MCF 10A (cell line): ENCODE measurements at regions not wholly inside any gene's neighbourhood (a gene's known extent, or its start where the extent isn't known, plus 50 kb on each side); places are given as distances from the start of the nearest gene placed in this dataset.

ENCODE experiments used
- BruUV-seq: library from RNA; stranded (reverse); fragments of 400-500 nt; replicated peaks from 2 replicates; lab custom pipeline; 2021; lab: Mats Ljungman, UMichigan
- CTCF ChIA-PET: fragments of 300-600 bp; sonication (Branson Sonifier 250); formaldehyde crosslinking; extraction: SDS; loops from one replicate; lab custom pipeline; 2021; ENCODE audit warnings: antibody characterized with exemption, inconsistent platforms; lab: Yijun Ruan, JAX
- POLR2A ChIA-PET: fragments of 300-600, 350-650 bp; sonication (Branson Sonifier 250); formaldehyde crosslinking; extraction: SDS; loops from one replicate; lab custom pipeline; 2020; ENCODE audit warnings: antibody characterized with exemption, inconsistent platforms; lab: Yijun Ruan, JAX
- DNase-seq: peaks from one replicate; pipeline ENCODE4 v3.0.0-alpha.2; 2018; ENCODE audit not compliant: unreplicated experiment
- H3K27ac Mint-ChIP-seq: one replicate; pipeline ENCODE4 v1.8.0; 2022; ENCODE audit warnings: mild to moderate bottlenecking, low read depth, mixed read lengths; ENCODE audit not compliant: unreplicated experiment
- H3K27me3 Mint-ChIP-seq: one replicate; pipeline ENCODE4 v1.8.0; 2022; ENCODE audit warnings: mixed read lengths; ENCODE audit not compliant: insufficient read depth, unreplicated experiment
- H3K36me3 Mint-ChIP-seq: one replicate; pipeline ENCODE4 v1.8.0; 2022; ENCODE audit warnings: mild to moderate bottlenecking, moderate library complexity, mixed read lengths; ENCODE audit not compliant: insufficient read depth, unreplicated experiment
- H3K4me1 Mint-ChIP-seq: one replicate; pipeline ENCODE4 v1.8.0; 2022; ENCODE audit warnings: mixed read lengths; ENCODE audit not compliant: insufficient read depth, unreplicated experiment
- H3K4me3 Mint-ChIP-seq: one replicate; pipeline ENCODE4 v1.8.0; 2022; ENCODE audit warnings: mild to moderate bottlenecking, moderate library complexity, mixed read lengths; ENCODE audit not compliant: unreplicated experiment
- H3K9me3 Mint-ChIP-seq: one replicate; pipeline ENCODE4 v1.8.0; 2022; ENCODE audit warnings: mixed read lengths; ENCODE audit not compliant: unreplicated experiment
- intact Hi-C: fragments of 100-400 bp; cut with micrococcal nuclease; formaldehyde crosslinking; loops from 2 replicates; pipeline ENCODE4 v1.14.1; 2022
- TF ChIP-seq, protein P1 (sequence below): fragments of 200-600 bp; IDR thresholded peaks from one replicate; pipeline ENCODE4 v1.8.0; 2022; ENCODE audit warnings: antibody characterized with exemption, mild to moderate bottlenecking; ENCODE audit not compliant: unreplicated experiment

DNA sequence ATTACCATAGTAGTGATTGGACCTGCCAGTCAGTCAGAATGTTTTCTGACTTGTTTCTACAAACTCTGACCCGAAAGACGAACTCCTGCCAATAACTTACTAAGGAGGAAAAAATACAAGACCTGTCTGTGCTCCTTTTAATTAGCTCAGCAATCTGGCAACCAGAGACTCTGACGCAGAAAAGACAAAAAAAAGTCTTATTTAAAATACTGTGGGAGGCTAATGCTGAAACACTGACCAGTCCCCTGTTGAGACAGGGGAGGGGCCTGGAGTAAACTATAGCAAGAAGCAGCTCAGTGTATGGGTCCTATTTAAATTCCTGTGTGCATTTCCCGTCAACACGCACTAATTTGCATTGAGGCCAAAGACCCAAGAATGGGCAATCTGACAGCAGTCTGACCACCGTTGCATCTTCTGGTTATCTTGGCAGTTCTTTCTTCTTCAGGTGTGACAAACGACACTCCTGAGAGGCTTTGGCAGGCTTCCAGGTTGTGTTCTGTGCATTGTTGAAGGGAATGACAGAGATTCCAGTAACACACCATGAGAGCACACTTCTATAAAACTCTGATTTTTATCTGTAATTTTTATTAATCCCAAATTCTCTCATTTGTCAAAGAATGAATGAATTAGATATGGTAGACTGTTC, 1114.3 kb downstream of the IGSF11 start:
- Mint-ChIP-seq H3K9me3 (no peaks in the 10 kb centered on the region), H3K27me3 (no peaks in the 10 kb centered on the region), H3K4me3 (no peak overlapping the region), H3K27ac (no peak overlapping the region), H3K4me1 (no peaks in the 10 kb centered on the region), H3K36me3 (no peaks in the 10 kb centered on the region)
- CTCF ChIA-PET: interaction anchor here (0.6 kb wide), 1 partner anchor 57 kb away, joined by 3 read pairs; no protein-coding TSS in a partner anchor
- POLR2A ChIA-PET: no interaction called here
- TF ChIP-seq, protein P1, sequence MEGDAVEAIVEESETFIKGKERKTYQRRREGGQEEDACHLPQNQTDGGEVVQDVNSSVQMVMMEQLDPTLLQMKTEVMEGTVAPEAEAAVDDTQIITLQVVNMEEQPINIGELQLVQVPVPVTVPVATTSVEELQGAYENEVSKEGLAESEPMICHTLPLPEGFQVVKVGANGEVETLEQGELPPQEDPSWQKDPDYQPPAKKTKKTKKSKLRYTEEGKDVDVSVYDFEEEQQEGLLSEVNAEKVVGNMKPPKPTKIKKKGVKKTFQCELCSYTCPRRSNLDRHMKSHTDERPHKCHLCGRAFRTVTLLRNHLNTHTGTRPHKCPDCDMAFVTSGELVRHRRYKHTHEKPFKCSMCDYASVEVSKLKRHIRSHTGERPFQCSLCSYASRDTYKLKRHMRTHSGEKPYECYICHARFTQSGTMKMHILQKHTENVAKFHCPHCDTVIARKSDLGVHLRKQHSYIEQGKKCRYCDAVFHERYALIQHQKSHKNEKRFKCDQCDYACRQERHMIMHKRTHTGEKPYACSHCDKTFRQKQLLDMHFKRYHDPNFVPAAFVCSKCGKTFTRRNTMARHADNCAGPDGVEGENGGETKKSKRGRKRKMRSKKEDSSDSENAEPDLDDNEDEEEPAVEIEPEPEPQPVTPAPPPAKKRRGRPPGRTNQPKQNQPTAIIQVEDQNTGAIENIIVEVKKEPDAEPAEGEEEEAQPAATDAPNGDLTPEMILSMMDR: no peak
- intact Hi-C loops: no loop called here
- no TSS peak for BruUV-seq
- no peak for DNase-seq

DNA sequence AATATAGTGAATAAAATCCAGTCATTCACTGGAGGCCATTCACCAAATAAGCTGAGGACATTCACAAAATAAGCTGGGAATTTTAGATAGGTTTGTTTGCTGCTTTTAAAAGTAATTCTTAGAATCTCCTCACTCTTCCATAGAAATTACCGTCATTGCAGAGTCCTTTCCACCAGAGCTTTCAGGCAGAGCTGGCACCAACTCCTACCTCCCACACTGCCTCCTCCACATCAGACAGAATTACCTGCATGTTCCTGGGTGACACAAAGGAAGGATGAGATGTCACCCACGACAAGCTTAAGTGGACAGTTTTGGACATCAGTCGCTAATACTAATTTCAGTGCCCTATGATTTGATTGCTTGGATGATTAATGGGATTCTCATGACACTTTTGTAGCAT, 1113.2 kb downstream of the IGSF11 start:
- no peak overlapping the region for H3K4me3 Mint-ChIP-seq
- no peak for DNase-seq
- H3K36me3 Mint-ChIP-seq: no peaks in the 10 kb centered on the region
- H3K27me3 Mint-ChIP-seq: no peaks in the 10 kb centered on the region
- no TSS peak for BruUV-seq
- no peak overlapping the region for H3K27ac Mint-ChIP-seq
- CTCF ChIA-PET: interaction anchor here (0.6 kb wide), 1 partner anchor 215 kb away, joined by 3 read pairs; no protein-coding TSS in a partner anchor
- no peaks in the 10 kb centered on the region for H3K9me3 Mint-ChIP-seq
- no peaks in the 10 kb centered on the region for H3K4me1 Mint-ChIP-seq
- intact Hi-C loops: no loop called here
- POLR2A ChIA-PET: no interaction called here
- TF ChIP-seq, protein P1: no peak

DNA sequence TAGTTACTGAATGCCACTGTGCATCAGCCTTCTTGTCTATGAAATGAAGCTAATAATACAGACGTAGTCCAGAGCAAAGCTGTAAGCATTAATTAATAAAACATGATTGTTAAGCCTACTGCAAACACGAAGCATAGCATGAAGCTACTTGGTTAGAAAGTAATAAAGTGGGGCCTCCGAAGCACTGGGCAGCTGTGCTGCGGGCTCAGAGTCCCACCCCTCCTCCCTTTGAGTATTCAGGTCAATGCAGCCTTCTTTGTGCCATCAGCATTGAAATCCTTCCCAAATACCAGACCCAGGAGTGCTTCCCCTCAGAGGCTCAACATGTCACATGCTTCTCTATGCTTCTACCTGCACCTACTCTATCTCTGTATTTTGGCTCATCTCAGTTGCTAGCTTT, 1112.6 kb downstream of the IGSF11 start:
- intact Hi-C loops: no loop called here
- BruUV-seq: no TSS peak
- Mint-ChIP-seq H3K36me3 (no peaks in the 10 kb centered on the region), H3K9me3 (no peaks in the 10 kb centered on the region), H3K4me3 (no peak overlapping the region), H3K4me1 (no peaks in the 10 kb centered on the region), H3K27ac (no peak overlapping the region), H3K27me3 (no peaks in the 10 kb centered on the region)
- ChIA-PET CTCF (no interaction called here), POLR2A (no interaction called here)
- DNase-seq: no peak
- TF ChIP-seq, protein P1: no peak

DNA sequence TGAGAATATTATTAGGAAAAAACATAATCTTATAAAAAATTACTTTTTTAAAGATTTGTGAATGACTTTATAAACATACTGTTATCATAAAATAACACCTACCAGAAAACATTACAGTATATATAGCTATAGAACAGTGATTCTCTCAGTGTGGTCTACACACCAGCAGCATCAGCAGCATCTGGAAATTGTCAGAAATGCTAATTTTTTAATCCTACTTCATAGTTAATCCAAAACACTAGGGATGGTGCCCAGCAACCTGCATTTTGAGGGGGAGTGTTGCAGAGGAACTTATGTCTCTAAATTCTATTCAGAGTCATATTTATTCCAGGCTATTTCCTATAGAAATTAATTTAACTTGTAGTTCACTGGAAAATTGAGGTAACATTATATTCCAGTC, 1107.8 kb downstream of the IGSF11 start:
- POLR2A ChIA-PET: no interaction called here
- no peaks in the 10 kb centered on the region for H3K4me1 Mint-ChIP-seq
- CTCF ChIA-PET: interaction anchor here (0.6 to 1.3 kb wide), 2 partner anchors 17 to 419 kb away, joined by 3 to 5 read pairs; no protein-coding TSS in a partner anchor
- H3K36me3 Mint-ChIP-seq: no peaks in the 10 kb centered on the region
- DNase-seq: no peak
- BruUV-seq: no TSS peak
- no peaks in the 10 kb centered on the region for H3K27me3 Mint-ChIP-seq
- TF ChIP-seq, protein P1: no peak
- intact Hi-C loops: no loop called here
- no peaks in the 10 kb centered on the region for H3K9me3 Mint-ChIP-seq
- H3K4me3 Mint-ChIP-seq: no peak overlapping the region
- no peak overlapping the region for H3K27ac Mint-ChIP-seq
